Fibroblast of gingiva (primary cell): ENCODE measurements at regions not wholly inside any gene's neighbourhood (a gene's known extent, or its start where the extent isn't known, plus 50 kb on each side); places are given as distances from the start of the nearest gene placed in this dataset.
"Not testable (repeated sequence)": the region's sequence is repeated elsewhere in the genome, so short reads cannot be mapped to it uniquely, and the experiment has no call there.

Source experiments
- DNase-seq: peaks from one replicate; pipeline ENCODE4 v3.0.0-alpha.2; 2011; ENCODE audit warnings: low read depth

DNA sequence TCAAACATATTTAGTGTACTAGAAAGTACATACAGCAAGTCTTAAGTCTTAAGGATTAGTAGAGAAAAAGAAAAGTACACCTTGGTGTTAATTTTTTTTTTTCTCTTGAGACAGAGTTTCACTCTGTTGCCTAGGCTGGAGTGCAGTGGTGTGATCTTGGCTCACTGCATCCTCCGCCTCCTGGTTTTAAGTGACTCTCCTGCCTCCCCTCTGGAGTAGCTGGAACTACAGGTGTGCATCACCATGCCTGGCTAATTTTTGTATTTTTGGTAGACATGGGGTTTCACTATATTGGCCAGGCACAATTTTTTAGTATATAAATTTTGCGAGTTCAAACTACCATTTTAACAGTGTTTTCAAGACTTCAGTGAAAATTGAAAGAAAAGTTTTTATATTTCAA is 1941.1 kb upstream of the CDH6 start:
- no peak for DNase-seq

DNA sequence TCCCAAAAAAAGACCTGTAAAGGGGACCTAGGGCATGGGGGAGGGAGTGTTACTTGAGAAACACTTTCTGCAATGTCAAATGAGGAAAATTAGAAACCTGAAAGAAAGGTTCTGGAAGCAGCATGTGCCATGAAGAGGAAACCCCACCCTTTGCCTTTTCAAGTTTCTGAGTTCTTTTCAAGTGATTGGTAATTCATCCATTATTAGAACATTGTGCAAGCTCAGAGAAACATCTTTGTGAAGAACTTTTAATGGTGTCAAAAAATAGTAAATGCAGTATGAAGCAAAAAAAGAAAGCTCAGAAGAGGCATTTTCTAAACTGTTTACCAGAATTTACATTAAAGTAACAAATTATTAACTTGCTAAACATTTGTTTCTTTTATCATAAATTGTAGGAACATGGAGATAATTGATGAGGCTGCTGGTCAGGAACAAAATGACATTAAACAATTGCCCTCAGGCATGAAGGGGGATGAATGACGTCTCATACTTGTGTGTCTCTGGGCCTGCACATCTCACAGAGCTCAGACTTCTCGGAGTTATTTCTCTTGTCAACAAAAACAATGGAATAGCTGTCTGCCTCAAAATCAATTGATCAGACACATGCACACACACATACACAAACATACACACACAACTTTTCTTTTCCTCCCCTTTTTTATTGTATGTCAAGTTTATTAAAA is 1946.0 kb upstream of the CDH6 start:
- DNase-seq: no peak

GRCh38 chr5:29240379-29240778 is 1953.1 kb upstream of the CDH6 start:
- no peak for DNase-seq

GRCh38 chr5:29239606-29240005 is 1953.9 kb upstream of the CDH6 start:
- DNase-seq: no peak

DNA sequence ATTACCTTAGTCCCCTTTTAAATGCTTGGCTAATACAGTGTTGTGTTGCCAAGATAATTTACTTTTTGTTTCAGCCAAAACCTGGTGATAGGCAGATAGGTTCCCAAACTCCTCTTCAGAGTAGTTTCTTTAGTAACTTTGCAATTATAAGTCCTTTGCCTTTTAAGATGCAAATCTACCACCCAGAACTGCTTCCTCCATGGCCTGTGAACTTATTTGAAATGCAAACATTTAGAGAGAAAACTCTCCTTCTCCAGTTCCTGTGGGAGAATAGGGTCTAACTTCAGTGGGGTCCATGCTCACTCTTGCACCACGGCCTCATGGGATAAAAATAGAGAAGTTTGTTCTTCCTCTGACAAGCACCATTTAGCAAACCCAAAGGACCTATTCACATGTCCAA is 1955.4 kb upstream of the CDH6 start:
- DNase-seq: no peak

- no peak for DNase-seq
Measured at GRCh38 chr5:29231154-29231553, 1962.3 kb upstream of the CDH6 start.

GRCh38 chr5:29230591-29230990 is 1962.9 kb upstream of the CDH6 start:
- DNase-seq: no peak

DNA sequence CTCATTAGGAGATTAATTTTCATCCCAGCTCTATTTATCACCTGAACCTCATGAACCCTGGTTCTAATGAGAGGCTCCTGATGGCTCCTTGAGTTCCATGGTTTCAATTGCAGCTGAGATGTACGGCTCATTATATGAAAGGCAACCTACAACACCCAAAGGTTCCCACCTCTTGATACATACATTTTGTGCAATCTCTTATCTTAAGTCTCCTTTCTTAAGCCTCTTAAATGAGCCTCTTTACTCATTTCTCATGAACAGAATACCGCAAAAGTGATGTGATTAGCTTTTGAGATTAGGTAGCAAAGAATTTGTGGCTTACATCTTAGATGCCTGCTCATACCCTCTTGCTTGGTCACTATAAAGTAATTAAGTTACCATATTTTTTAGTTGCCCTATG is 1964.0 kb upstream of the CDH6 start:
- no peak for DNase-seq

- DNase-seq: no peak
Measured at GRCh38 chr5:29218138-29218537, 1975.3 kb upstream of the CDH6 start.

- DNase-seq: no peak
Measured at GRCh38 chr5:29214839-29215238, 1978.6 kb upstream of the CDH6 start.

DNA sequence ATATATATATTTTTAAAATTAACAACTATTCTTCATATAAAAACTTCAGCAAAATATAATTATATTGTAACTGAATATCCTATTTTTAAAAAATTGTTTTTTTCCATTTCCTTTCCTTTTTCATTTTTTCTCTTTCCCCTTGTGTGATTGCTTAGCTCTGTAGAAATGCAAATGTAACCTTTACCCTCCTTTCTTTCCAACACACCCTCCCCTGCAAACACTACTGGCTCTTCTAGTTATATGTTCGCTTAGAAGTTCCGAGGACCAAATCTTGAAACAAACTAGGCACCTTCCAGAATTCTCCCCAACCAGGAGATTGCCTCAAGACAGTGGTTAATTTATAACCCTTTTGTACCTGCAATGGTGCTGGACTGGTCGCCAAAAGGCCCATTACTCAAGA is 1980.0 kb upstream of the CDH6 start:
- DNase-seq: no peak

- no peak for DNase-seq
Measured at GRCh38 chr5:29208024-29208423, 1985.5 kb upstream of the CDH6 start.

DNA sequence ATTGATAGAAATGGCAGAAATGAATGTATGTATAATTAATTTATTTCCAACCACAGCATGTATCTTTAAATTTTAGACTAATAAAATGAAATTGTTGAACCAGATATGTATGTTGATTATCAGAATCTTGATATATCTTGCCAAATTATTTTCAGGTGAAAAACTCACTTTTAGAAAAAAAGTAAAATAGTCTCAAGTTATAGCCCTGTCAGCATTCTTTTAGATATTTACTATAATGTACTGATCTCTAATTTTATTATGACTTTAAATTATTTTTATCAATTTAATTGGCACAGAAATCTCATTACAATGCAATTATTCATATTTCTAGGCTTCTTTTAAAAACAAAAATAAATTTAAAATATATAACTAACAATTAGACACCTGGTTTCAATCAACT is 1990.4 kb upstream of the CDH6 start:
- DNase-seq: no peak

DNA sequence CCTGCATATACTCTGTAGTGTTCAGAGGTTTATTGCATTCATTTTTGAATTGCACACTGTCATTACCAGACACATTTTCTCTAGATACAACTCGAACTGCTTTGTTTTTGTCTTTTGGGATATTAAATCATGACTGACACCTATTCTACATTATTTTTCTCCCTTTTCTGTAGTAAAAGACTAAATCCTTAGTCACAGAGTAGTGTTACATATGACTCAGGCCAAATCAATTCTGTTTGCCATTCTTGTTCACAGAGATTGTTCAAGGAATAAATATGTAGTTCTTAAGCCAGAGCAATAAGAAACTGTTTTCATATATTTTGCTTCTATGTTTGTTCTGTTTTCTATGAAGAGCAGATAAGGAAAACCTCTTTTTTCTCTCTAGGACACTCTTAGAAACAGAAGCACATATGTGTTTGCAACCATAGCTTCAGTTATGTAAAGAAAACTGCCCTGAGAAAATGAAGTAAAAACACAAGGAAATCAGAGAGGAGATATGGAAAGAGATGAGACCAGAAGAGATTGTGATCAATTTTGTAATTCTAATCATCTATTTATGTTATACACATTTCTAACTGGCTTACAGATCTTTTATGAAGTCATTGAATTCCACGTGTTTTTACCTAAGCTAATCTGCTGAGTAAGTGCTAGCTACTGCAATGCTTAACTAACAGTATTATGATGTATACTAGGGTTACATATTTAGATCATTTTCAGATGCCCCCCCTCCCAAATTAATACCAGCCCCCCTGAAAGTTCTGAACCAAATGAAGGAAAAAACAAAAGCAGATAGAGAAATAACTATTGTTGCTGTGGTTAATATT is 1995.6 kb upstream of the CDH6 start:
- DNase-seq: no peak

- no peak for DNase-seq
Measured at GRCh38 chr5:29193972-29194371, 1999.5 kb upstream of the CDH6 start.

- not testable (repeated sequence) for DNase-seq
Measured at GRCh38 chr5:29191269-29192048, 2002.0 kb upstream of the CDH6 start.

GRCh38 chr5:29190398-29190797 is 2003.1 kb upstream of the CDH6 start:
- DNase-seq: not testable (repeated sequence)

GRCh38 chr5:29186380-29186779 is 2007.1 kb upstream of the CDH6 start:
- DNase-seq: not testable (repeated sequence)

- no peak for DNase-seq
Measured at GRCh38 chr5:29185558-29185957, 2007.9 kb upstream of the CDH6 start.

DNA sequence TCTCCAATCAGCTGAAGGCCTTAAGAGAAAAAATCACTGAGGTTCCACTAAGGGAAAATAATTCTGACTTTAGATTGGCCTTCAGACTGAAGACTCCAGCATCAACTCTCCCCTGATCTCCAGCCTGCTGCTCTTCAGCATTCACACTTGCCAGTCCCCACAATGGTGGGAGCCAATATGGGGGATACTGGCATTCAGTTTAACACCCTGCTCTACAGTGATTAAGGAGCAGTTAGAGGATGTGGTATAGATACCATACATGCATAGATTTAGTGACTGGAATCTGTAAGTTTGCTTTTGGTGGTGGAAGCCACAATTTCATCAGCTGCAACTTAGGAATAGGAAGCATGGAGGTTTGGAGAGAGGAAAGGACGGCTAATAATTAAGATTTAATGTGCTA is 2017.7 kb upstream of the CDH6 start:
- no peak for DNase-seq

GRCh38 chr5:29170599-29170998 is 2022.9 kb upstream of the CDH6 start:
- DNase-seq: no peak

GRCh38 chr5:29169886-29170285 is 2023.6 kb upstream of the CDH6 start:
- no peak for DNase-seq

DNA sequence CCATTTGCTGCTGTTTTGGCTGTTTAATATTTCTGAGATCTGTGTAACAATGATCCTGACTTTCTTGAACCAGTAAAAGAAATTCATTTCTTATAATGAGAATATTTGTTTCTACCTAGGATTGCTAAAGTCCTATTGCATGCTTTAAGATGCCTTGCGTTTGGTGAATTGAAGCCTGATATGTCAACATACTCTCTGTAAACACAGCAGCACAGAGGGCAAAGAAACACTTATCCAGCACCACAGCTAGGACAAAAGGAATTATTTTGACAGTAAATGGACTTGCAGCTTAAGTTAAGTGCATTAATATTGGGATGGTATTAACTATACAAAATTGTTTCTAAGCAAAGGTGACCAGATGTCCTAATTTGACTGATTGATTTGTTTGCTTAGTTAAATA is 2031.2 kb upstream of the CDH6 start:
- DNase-seq: no peak
